K562 (cell line): ENCODE measurements at regions not wholly inside any gene's neighbourhood (a gene's known extent, or its start where the extent isn't known, plus 50 kb on each side); places are given as distances from the start of the nearest gene placed in this dataset.

ENCODE experiments used
- ATAC-seq: fragments of 200-7000 bp; cut with Tn5 transposase; 3 replicates; pipeline ENCODE4 v1.9.1; 2020; ENCODE audit warnings: moderate library complexity
- BruUV-seq: library from RNA; stranded (reverse); fragments of 400-500 nt; replicated peaks from 2 replicates; lab custom pipeline; 2021; lab: Mats Ljungman, UMichigan
- CTCF ChIA-PET: fragments of 300-600 bp; formaldehyde crosslinking; extraction: SDS; loops from one replicate; lab custom pipeline; 2021; ENCODE audit warnings: low intra/inter-chr PET ratio; lab: Yijun Ruan, JAX
- POLR2A ChIA-PET: fragments of 300-600, 350-650 bp; sonication (Branson Sonifier 250); formaldehyde crosslinking; extraction: SDS; loops from one replicate; lab custom pipeline; 2021; ENCODE audit warnings: antibody characterized with exemption, inconsistent platforms; lab: Yijun Ruan, JAX
- DNase-seq, 4 experiments: peaks; one replicate each; pipeline versions ENCODE4 v3.0.0 to v3.0.0-alpha.2; 2011 to 2018; ENCODE audit warnings: low spot score in 3 of 4, mixed read lengths in 3 of 4; ENCODE audit errors: extremely low read depth in 1 of 4
- FAIRE-seq: peaks from 2 replicates; lab custom pipeline; 2011; peaks lifted over from hg19 to GRCh38; lab: Jason Lieb, UNC
- H2AFZ ChIP-seq: 2 replicates; pipeline ENCODE4 v1.6.0; 2011; ENCODE audit warnings: low read depth, low read length, control low read depth, inconsistent platforms
- H3K27ac ChIP-seq: fragments of 200-600 bp; 3 replicates; pipeline ENCODE4 v1.8.0; 2011; ENCODE audit warnings: low read depth, mild to moderate bottlenecking, control low read depth, inconsistent platforms, low read length, moderate library complexity, mixed read lengths; ENCODE audit errors: extremely low read depth
- H3K27me3 ChIP-seq, 2 experiments: fragments of 300-600 bp in 1 of 2; 2 replicates in 1 of 2; 3 replicates in 1 of 2; pipeline versions ENCODE4 v1.6.0 to v1.8.0; 2011; ENCODE audit warnings: inconsistent platforms in 2 of 2, low read length in 2 of 2, mild to moderate bottlenecking in 1 of 2, mixed read lengths in 1 of 2, moderate library complexity in 1 of 2; ENCODE audit not compliant: control insufficient read depth in 2 of 2, insufficient read depth in 2 of 2
- H3K36me3 ChIP-seq: fragments of 300-600 bp; 3 replicates; pipeline ENCODE4 v1.8.0; 2011; ENCODE audit warnings: mild to moderate bottlenecking, low read length, inconsistent platforms; ENCODE audit not compliant: control insufficient read depth, insufficient read depth
- H3K4me1 ChIP-seq, 2 experiments: fragments of 200-600 bp in 1 of 2; replicated peaks in 1 of 2; 2 replicates in 1 of 2; 3 replicates in 1 of 2; pipeline versions ENCODE4 v1.5.1 to v1.8.0; 2011; ENCODE audit warnings: inconsistent platforms in 2 of 2, low read length in 2 of 2, mild to moderate bottlenecking in 1 of 2, mixed read lengths in 1 of 2, moderate library complexity in 1 of 2; ENCODE audit not compliant: control insufficient read depth in 2 of 2, insufficient read depth in 2 of 2
- H3K4me2 ChIP-seq: 2 replicates; pipeline ENCODE4 v1.6.1; 2011; ENCODE audit warnings: low read length, control low read depth, inconsistent platforms, mixed read lengths; ENCODE audit not compliant: insufficient read depth
- H3K4me3 ChIP-seq: fragments of 200-600 bp; sonication (generic), shearing (Covaris generic); 2 replicates; pipeline ENCODE4 v1.5.1; 2016; ENCODE audit warnings: control low read depth, inconsistent platforms
- H3K79me2 ChIP-seq: fragments of 200-600 bp; 3 replicates; pipeline ENCODE4 v1.8.0; 2011; ENCODE audit warnings: low read length, inconsistent platforms; ENCODE audit not compliant: control insufficient read depth, insufficient read depth
- H3K9ac ChIP-seq, 2 experiments: 2 replicates each; pipeline versions ENCODE4 v1.6.0 to v1.6.1; 2011; ENCODE audit warnings: low read depth in 2 of 2, low read length in 2 of 2, control low read depth in 1 of 2, inconsistent platforms in 1 of 2, mild to moderate bottlenecking in 1 of 2, mixed read lengths in 1 of 2; ENCODE audit not compliant: insufficient read depth in 1 of 2
- H3K9me1 ChIP-seq: one replicate; pipeline ENCODE4 v1.6.0; 2011; ENCODE audit warnings: inconsistent platforms, mild to moderate bottlenecking, low read length, moderate library complexity; ENCODE audit not compliant: control insufficient read depth, insufficient read depth
- H3K9me3 ChIP-seq: replicated peaks from 2 replicates; pipeline ENCODE4 v1.5.1; 2011; ENCODE audit warnings: low read depth, low read length, inconsistent platforms; ENCODE audit not compliant: control insufficient read depth, insufficient read depth
- H4K20me1 ChIP-seq: replicated peaks from 2 replicates; pipeline ENCODE4 v1.6.1; 2011; ENCODE audit warnings: low read length, inconsistent platforms, mixed read lengths; ENCODE audit not compliant: control insufficient read depth, insufficient read depth
- DIDO1 ChIP-seq: fragments of 450-650 bp; IDR thresholded peaks from 2 replicates; pipeline ENCODE4 v1.6.1; 2016; ENCODE audit warnings: low read depth, missing biosample characterization, missing genetic modification characterization
- ELF1 ChIP-seq: fragments of 200-800 bp; sonication (Bioruptor generic); IDR thresholded peaks from 2 replicates; pipeline ENCODE4 v1.6.1; 2016; ENCODE audit warnings: missing genetic modification characterization, missing compliant biosample characterization
- KDM5B ChIP-seq: fragments of 200-600 bp; sonication (generic); IDR thresholded peaks from 2 replicates; pipeline ENCODE4 v1.6.1; 2012; ENCODE audit warnings: low read depth, mild to moderate bottlenecking, moderate library complexity, low read length, control low read depth, inconsistent platforms; ENCODE audit not compliant: insufficient replicate concordance
- NFIC ChIP-seq: fragments of 450-650 bp; IDR thresholded peaks from 2 replicates; pipeline ENCODE4 v1.6.1; 2017; ENCODE audit warnings: mild to moderate bottlenecking, inconsistent platforms
- SMARCC2 ChIP-seq: fragments of 450-650 bp; IDR thresholded peaks from 2 replicates; pipeline ENCODE4 v1.6.1; 2017; ENCODE audit warnings: antibody characterized with exemption, moderate library complexity, mild to moderate bottlenecking, low read depth
- ZNF324 ChIP-seq: fragments of 250-450 bp; sonication (Bioruptor Pico); IDR thresholded peaks from 2 replicates; pipeline ENCODE4 v1.4.0; 2020; ENCODE audit warnings: mild to moderate bottlenecking
- WGBS: fragments of 100-300 bp; shearing (Covaris generic); methylation state at CpG from one replicate; pipeline ENCODE4 v1.1.6; 2016; ENCODE audit warnings: low coverage, mixed read lengths; ENCODE audit not compliant: insufficient coverage; ENCODE audit errors: missing lambda C conversion rate; 5-methylcytosine and 5-hydroxymethylcytosine counted together
- in situ Hi-C: fragments of 300-500 bp; cut with MboI; formaldehyde crosslinking; loops from 4 replicates; pipeline ENCODE4 v1.15.0; 2018; ENCODE audit warnings: inconsistent platforms, mixed read lengths
- intact Hi-C: fragments of 100-400 bp; cut with micrococcal nuclease; formaldehyde crosslinking; loops from 2 replicates; pipeline ENCODE4 v1.14.2; 2022
- TF ChIP-seq, protein P1 (sequence below): fragments of 450-650 bp; IDR thresholded peaks from 2 replicates; pipeline ENCODE4 v1.7.0; 2016; ENCODE audit warnings: borderline replicate concordance
- TF ChIP-seq, protein P2 (sequence below): fragments of 250-450 bp; sonication (Bioruptor Pico); IDR thresholded peaks from 2 replicates; pipeline ENCODE4 v1.8.0; 2022; ENCODE audit warnings: inconsistent platforms
- TF ChIP-seq, protein P3 (sequence below): sonication (generic); formaldehyde crosslinking; IDR thresholded peaks from 2 replicates; pipeline ENCODE4 v1.8.1; 2022; ENCODE audit warnings: missing genetic modification reagents

DNA sequence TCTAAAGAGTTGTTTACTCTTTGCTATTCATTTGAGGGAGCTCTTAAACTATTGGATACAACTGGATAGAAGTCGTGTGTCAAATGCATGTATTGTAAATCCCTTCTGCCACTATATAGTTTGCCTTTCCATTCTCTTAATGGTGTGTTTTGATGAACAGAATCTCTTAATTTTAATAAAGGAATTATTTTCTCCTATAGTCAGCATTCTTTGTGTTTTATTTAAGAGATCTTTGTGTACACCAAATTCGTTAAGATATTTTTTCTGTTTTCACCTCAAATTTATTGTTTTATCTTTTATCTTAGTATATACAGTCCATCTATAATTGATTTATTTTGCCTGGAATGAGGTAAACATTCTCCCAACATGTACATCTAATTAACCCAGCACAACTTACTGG lies 551.5 kb upstream of the AGTR1 start (continued):
- TF ChIP-seq SMARCC2, result no peak
- TF ChIP-seq, protein P1, sequence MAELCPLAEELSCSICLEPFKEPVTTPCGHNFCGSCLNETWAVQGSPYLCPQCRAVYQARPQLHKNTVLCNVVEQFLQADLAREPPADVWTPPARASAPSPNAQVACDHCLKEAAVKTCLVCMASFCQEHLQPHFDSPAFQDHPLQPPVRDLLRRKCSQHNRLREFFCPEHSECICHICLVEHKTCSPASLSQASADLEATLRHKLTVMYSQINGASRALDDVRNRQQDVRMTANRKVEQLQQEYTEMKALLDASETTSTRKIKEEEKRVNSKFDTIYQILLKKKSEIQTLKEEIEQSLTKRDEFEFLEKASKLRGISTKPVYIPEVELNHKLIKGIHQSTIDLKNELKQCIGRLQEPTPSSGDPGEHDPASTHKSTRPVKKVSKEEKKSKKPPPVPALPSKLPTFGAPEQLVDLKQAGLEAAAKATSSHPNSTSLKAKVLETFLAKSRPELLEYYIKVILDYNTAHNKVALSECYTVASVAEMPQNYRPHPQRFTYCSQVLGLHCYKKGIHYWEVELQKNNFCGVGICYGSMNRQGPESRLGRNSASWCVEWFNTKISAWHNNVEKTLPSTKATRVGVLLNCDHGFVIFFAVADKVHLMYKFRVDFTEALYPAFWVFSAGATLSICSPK, result no peak
- TF ChIP-seq DIDO1 (tag), result no peak
- no peak for TF ChIP-seq NFIC

DNA sequence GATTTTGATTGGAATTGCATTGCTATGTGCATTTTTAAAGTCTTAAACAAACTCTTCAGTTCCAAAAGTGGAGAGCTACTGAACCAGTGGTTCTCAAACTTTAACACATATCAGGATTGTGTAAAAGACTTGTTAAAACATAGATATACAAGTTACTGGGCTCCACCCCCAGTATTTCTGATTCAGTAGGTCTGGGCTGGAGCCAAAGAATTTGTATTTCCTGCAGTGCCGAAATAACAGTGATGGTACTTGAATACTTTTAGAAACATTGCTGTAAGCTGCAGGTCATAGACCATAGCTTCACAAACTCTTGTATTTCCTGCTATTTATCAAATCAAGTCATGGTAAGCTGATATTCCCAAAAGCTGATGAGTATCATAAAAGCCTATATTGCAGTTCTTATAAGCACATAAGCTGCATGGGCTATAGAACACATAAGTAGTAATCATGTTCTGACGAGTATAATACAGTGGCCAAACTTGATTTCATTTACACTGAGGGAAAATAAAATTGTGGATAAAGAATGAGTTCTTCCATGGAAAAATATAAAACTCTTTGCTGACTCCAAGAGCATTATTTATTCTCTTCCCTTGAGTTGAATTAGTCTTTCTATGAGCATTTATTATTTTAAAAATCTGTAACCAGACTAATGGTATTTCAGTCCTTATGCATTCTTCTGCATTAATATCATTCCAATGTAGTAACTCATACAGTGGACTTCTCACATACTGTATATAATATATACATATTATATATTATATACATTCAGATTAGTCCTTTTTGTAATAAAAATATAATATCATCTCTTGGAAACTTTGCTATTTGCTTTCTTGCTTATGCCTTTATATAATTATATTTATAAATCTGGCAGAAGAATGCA lies 550.5 kb upstream of the AGTR1 start:
- no peaks in the 10 kb centered on the region for H3K9me3 ChIP-seq
- H3K36me3 ChIP-seq, result no peaks in the 10 kb centered on the region
- BruUV-seq, result no TSS peak
- H4K20me1 ChIP-seq, result no peaks in the 10 kb centered on the region
- 0% methylated on average over 2 of the region's 2 CpGs for whole genome bisulfite sequencing
- DNase-seq (no peak), FAIRE-seq (no peak), ATAC-seq (no peak)
- in situ Hi-C loops, result no loop called here
- H3K4me3 ChIP-seq, result no peak overlapping the region
- no peaks in the 10 kb centered on the region for H3K9me1 ChIP-seq
- intact Hi-C loops, result no loop called here
- CTCF ChIA-PET, result no interaction called here
- no peaks in the 10 kb centered on the region for H3K27me3 ChIP-seq
- TF ChIP-seq ELF1 (tag) (no peak), ZNF324 (CRISPR knock-in tag) (no peak), KDM5B (no peak)
- TF ChIP-seq, protein P2, sequence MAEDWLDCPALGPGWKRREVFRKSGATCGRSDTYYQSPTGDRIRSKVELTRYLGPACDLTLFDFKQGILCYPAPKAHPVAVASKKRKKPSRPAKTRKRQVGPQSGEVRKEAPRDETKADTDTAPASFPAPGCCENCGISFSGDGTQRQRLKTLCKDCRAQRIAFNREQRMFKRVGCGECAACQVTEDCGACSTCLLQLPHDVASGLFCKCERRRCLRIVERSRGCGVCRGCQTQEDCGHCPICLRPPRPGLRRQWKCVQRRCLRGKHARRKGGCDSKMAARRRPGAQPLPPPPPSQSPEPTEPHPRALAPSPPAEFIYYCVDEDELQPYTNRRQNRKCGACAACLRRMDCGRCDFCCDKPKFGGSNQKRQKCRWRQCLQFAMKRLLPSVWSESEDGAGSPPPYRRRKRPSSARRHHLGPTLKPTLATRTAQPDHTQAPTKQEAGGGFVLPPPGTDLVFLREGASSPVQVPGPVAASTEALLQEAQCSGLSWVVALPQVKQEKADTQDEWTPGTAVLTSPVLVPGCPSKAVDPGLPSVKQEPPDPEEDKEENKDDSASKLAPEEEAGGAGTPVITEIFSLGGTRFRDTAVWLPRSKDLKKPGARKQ (CRISPR knock-in tag), result no peak
- TF ChIP-seq, protein P3, sequence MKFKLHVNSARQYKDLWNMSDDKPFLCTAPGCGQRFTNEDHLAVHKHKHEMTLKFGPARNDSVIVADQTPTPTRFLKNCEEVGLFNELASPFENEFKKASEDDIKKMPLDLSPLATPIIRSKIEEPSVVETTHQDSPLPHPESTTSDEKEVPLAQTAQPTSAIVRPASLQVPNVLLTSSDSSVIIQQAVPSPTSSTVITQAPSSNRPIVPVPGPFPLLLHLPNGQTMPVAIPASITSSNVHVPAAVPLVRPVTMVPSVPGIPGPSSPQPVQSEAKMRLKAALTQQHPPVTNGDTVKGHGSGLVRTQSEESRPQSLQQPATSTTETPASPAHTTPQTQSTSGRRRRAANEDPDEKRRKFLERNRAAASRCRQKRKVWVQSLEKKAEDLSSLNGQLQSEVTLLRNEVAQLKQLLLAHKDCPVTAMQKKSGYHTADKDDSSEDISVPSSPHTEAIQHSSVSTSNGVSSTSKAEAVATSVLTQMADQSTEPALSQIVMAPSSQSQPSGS (CRISPR knock-in tag), result no peak
- no peaks in the 10 kb centered on the region for H3K79me2 ChIP-seq
- H3K9ac ChIP-seq, result no peak overlapping the region
- H3K4me2 ChIP-seq, result no peak overlapping the region
- no peak overlapping the region for H3K27ac ChIP-seq
- H3K4me1 ChIP-seq, result no peaks in the 10 kb centered on the region
- POLR2A ChIA-PET, result no interaction called here
- no peak overlapping the region for H2AFZ ChIP-seq
